GM23338 (cell line): ENCODE measurements at regions not wholly inside any gene's neighbourhood (a gene's known extent, or its start where the extent isn't known, plus 50 kb on each side); places are given as distances from the start of the nearest gene placed in this dataset.
A peak's percentile ranks its signal among the peaks of the same experiment; 100 is the strongest.

Experiments used
- ATAC-seq: fragments of 200-7000 bp; cut with Tn5 transposase; 3 replicates; pipeline ENCODE4 v1.9.1; 2020
- DNase-seq: peaks from one replicate; pipeline ENCODE4 v3.0.0-alpha.2; 2015; ENCODE audit warnings: low spot score
- H2AFZ ChIP-seq: fragments of 200-600 bp; sonication (generic); 2 replicates; pipeline ENCODE4 v1.8.0; 2016; ENCODE audit warnings: antibody characterized with exemption, mild to moderate bottlenecking, moderate library complexity
- H3F3A ChIP-seq: fragments of 200-600 bp; sonication (generic); replicated peaks from 2 replicates; pipeline ENCODE4 v1.8.0; 2017; ENCODE audit warnings: antibody characterized with exemption, mixed run types, low read depth
- H3K27ac ChIP-seq: fragments of 200-600 bp; sonication (generic); 2 replicates; pipeline ENCODE4 v1.6.1; 2016; ENCODE audit warnings: low read depth
- H3K27me3 ChIP-seq: fragments of 200-600 bp; sonication (generic); 2 replicates; pipeline ENCODE4 v1.8.0; 2016; ENCODE audit warnings: mild to moderate bottlenecking, mixed run types, moderate library complexity; ENCODE audit not compliant: insufficient read depth
- H3K36me3 ChIP-seq: fragments of 200-600 bp; sonication (generic); 2 replicates; pipeline ENCODE4 v1.8.0; 2016; ENCODE audit warnings: mild to moderate bottlenecking; ENCODE audit not compliant: insufficient read depth
- H3K4me1 ChIP-seq: fragments of 200-600 bp; sonication (generic); 2 replicates; pipeline ENCODE4 v1.8.0; 2016; ENCODE audit warnings: mild to moderate bottlenecking, moderate library complexity; ENCODE audit not compliant: insufficient read depth
- H3K4me2 ChIP-seq: fragments of 200-600 bp; sonication (generic); 2 replicates; pipeline ENCODE4 v1.7.1; 2017; ENCODE audit warnings: mixed run types
- H3K4me3 ChIP-seq: fragments of 200-600 bp; sonication (generic); 2 replicates; pipeline ENCODE4 v1.6.1; 2016; ENCODE audit warnings: mixed run types
- H3K79me2 ChIP-seq: fragments of 200-600 bp; sonication (generic); replicated peaks from 2 replicates; pipeline ENCODE4 v1.8.0; 2017; ENCODE audit warnings: mild to moderate bottlenecking; ENCODE audit not compliant: insufficient read depth
- H3K9me2 ChIP-seq: fragments of 200-600 bp; sonication (generic); 2 replicates; pipeline ENCODE4 v1.8.0; 2017; ENCODE audit not compliant: insufficient read depth
- H4K20me1 ChIP-seq: fragments of 200-600 bp; sonication (generic); replicated peaks from 2 replicates; pipeline ENCODE4 v1.8.0; 2017; ENCODE audit warnings: mild to moderate bottlenecking; ENCODE audit not compliant: insufficient read depth
- H3K27ac Mint-ChIP-seq: 2 replicates; pipeline ENCODE4 v1.8.0; 2020; ENCODE audit warnings: inconsistent platforms, mild to moderate bottlenecking, moderate library complexity, mixed read lengths
- H3K27me3 Mint-ChIP-seq: 3 replicates; pipeline ENCODE4 v1.8.0; 2022; ENCODE audit warnings: low read depth, mild to moderate bottlenecking, moderate library complexity, mixed read lengths, inconsistent platforms; ENCODE audit not compliant: insufficient read depth, poor library complexity
- H3K36me3 Mint-ChIP-seq: 3 replicates; pipeline ENCODE4 v1.8.0; 2021; ENCODE audit warnings: low read depth, mild to moderate bottlenecking, inconsistent platforms, moderate library complexity, mixed read lengths
- H3K4me1 Mint-ChIP-seq: 3 replicates; pipeline ENCODE4 v1.8.0; 2020; ENCODE audit warnings: mild to moderate bottlenecking, inconsistent platforms, mixed read lengths
- H3K4me3 Mint-ChIP-seq: 3 replicates; pipeline ENCODE4 v1.8.0; 2021; ENCODE audit warnings: moderate library complexity, mild to moderate bottlenecking, inconsistent platforms, mixed read lengths
- H3K9me3 Mint-ChIP-seq: 3 replicates; pipeline ENCODE4 v1.8.0; 2020; ENCODE audit warnings: moderate library complexity, mild to moderate bottlenecking, inconsistent platforms, mixed read lengths
- CTCF ChIP-seq, 2 experiments: fragments of 200-600 bp in 1 of 2; sonication (generic) in 1 of 2; conservative IDR thresholded peaks; 2 replicates each; pipeline versions ENCODE4 v1.5.1 to v1.6.1; 2016 to 2017; ENCODE audit warnings: antibody characterized with exemption in 2 of 2, low read depth in 2 of 2, mild to moderate bottlenecking in 2 of 2, moderate library complexity in 1 of 2
- REST ChIP-seq: IDR thresholded peaks from one replicate; pipeline ENCODE4 v1.6.1; 2018; ENCODE audit warnings: antibody characterized with exemption; ENCODE audit not compliant: unreplicated experiment
- STAT1 ChIP-seq: IDR thresholded peaks from one replicate; pipeline ENCODE4 v1.6.1; 2016; ENCODE audit warnings: antibody characterized with exemption; ENCODE audit not compliant: unreplicated experiment
- ZNF331 ChIP-seq: fragments of 250-450 bp; sonication (Bioruptor Pico); IDR thresholded peaks from 2 replicates; pipeline ENCODE4 v1.5.0; 2020; ENCODE audit warnings: low read depth, mild to moderate bottlenecking, moderate library complexity
- ZNF462 ChIP-seq: fragments of 250-450 bp; sonication (Bioruptor Pico); IDR thresholded peaks from 2 replicates; pipeline ENCODE4 v1.5.0; 2020; ENCODE audit warnings: mild to moderate bottlenecking, moderate library complexity

GRCh38 chr18:24878289-24878688 is 417.9 kb downstream of the HRH4 start:
- Mint-ChIP-seq H3K4me3 (no peak overlapping the region), H3K9me3 (no peaks in the 10 kb centered on the region), H3K27ac (no peak overlapping the region), H3K4me1 (peaks cover 2% of the 10 kb centered on the region; the same call in 2 of the 3 replicates), H3K36me3 (no peaks in the 10 kb centered on the region), H3K27me3 (no peaks in the 10 kb centered on the region)
- Histone ChIP-seq H4K20me1 (no peaks in the 10 kb centered on the region), H3K9me2 (peaks cover 15% of the 10 kb centered on the region), H3K36me3 (no peaks in the 10 kb centered on the region), H3F3A (no peaks in the 10 kb centered on the region), H2AFZ (no peak overlapping the region), H3K27me3 (no peaks in the 10 kb centered on the region), H3K27ac (no peak overlapping the region), H3K4me3 (no peak overlapping the region), H3K4me2 (no peak overlapping the region), H3K4me1 (no peaks in the 10 kb centered on the region; the same call in 1 of the 2 replicates), H3K79me2 (no peaks in the 10 kb centered on the region)
- DNase-seq (peak; percentile 61), ATAC-seq (peak; percentile 57; the same call in 2 of the 3 replicates)
- TF ChIP-seq REST: no peak
- peak; percentile 71 to 72 for TF ChIP-seq CTCF (conservative IDR thresholded peaks at IDR 0.05; ENCODE audit: low read depth in 2 of 2)

- ATAC-seq: no peak
- no peak overlapping the region for H2AFZ ChIP-seq
- no peaks in the 10 kb centered on the region for H3K27me3 Mint-ChIP-seq
- peaks cover 15% of the 10 kb centered on the region; the same call in 1 of the 2 replicates for H3K9me2 ChIP-seq
- H3K27ac ChIP-seq: no peak overlapping the region
- H3K4me1 Mint-ChIP-seq: peaks cover 3% of the 10 kb centered on the region; the same call in 1 of the 3 replicates
- no peaks in the 10 kb centered on the region for H3K4me1 ChIP-seq
- H3K36me3 ChIP-seq: no peaks in the 10 kb centered on the region
- no peaks in the 10 kb centered on the region; the same call in 2 of the 3 replicates for H3K9me3 Mint-ChIP-seq
- H3K4me2 ChIP-seq: no peak overlapping the region
- H3K27me3 ChIP-seq: no peaks in the 10 kb centered on the region
- no peak for DNase-seq
- H3K4me3 ChIP-seq: no peak overlapping the region
- no peaks in the 10 kb centered on the region for H3K36me3 Mint-ChIP-seq
- no peaks in the 10 kb centered on the region for H3F3A ChIP-seq
- H3K79me2 ChIP-seq: no peaks in the 10 kb centered on the region
- no peak overlapping the region for H3K27ac Mint-ChIP-seq
- H4K20me1 ChIP-seq: no peaks in the 10 kb centered on the region
- no peak overlapping the region for H3K4me3 Mint-ChIP-seq
- TF ChIP-seq STAT1 (no peak), REST (no peak), ZNF462 (CRISPR knock-in tag) (no peak), ZNF331 (no peak)
Observed at GRCh38 chr18:24885276-24885675, 424.8 kb downstream of the HRH4 start.
